H9 (cell line): ENCODE measurements at regions not wholly inside any gene's neighbourhood (a gene's known extent, or its start where the extent isn't known, plus 50 kb on each side); places are given as distances from the start of the nearest gene placed in this dataset.

Experiments
- DNase-seq: peaks from one replicate; pipeline ENCODE4 v3.0.0-alpha.2; 2017
- H2AFZ ChIP-seq: one replicate; pipeline ENCODE4 v1.6.1; 2013; ENCODE audit warnings: mild to moderate bottlenecking, low read length, control low read depth, moderate library complexity
- H2AK5ac ChIP-seq: 2 replicates; pipeline ENCODE4 v1.6.1; 2013; ENCODE audit warnings: low read length, control low read depth, mixed read lengths; ENCODE audit not compliant: insufficient read length
- H2BK120ac ChIP-seq: one replicate; pipeline ENCODE4 v1.6.1; 2013; ENCODE audit warnings: low read depth, mild to moderate bottlenecking, low read length, control low read depth, inconsistent platforms; ENCODE audit not compliant: poor library complexity, severe bottlenecking
- H2BK12ac ChIP-seq: 2 replicates; pipeline ENCODE4 v1.6.1; 2013; ENCODE audit warnings: low read length, control low read depth, mixed read lengths, low read depth; ENCODE audit not compliant: insufficient read length
- H2BK15ac ChIP-seq: 2 replicates; pipeline ENCODE4 v1.6.1; 2013; ENCODE audit warnings: low read depth, low read length, control low read depth
- H2BK20ac ChIP-seq: one replicate; pipeline ENCODE4 v1.6.1; 2013; ENCODE audit warnings: low read depth, mild to moderate bottlenecking, low read length, control low read depth, inconsistent platforms; ENCODE audit not compliant: poor library complexity, severe bottlenecking
- H2BK5ac ChIP-seq: 2 replicates; pipeline ENCODE4 v1.6.1; 2013; ENCODE audit warnings: low read length, control low read depth, mixed read lengths; ENCODE audit not compliant: insufficient read length
- H3K14ac ChIP-seq: 2 replicates; pipeline ENCODE4 v1.6.1; 2013; ENCODE audit warnings: low read length, control low read depth; ENCODE audit not compliant: insufficient read depth
- H3K18ac ChIP-seq: 2 replicates; pipeline ENCODE4 v1.6.1; 2013; ENCODE audit warnings: low read depth, mild to moderate bottlenecking, mixed read lengths, low read length, control low read depth; ENCODE audit not compliant: insufficient read length
- H3K23ac ChIP-seq: 2 replicates; pipeline ENCODE4 v1.6.1; 2013; ENCODE audit warnings: low read length, control low read depth, mixed read lengths, low read depth; ENCODE audit not compliant: insufficient read length
- H3K23me2 ChIP-seq: 2 replicates; pipeline ENCODE4 v1.6.1; 2013; ENCODE audit warnings: low read depth, mild to moderate bottlenecking, mixed read lengths, low read length, control low read depth; ENCODE audit not compliant: insufficient read length, poor library complexity, severe bottlenecking
- H3K27ac ChIP-seq: 2 replicates; pipeline ENCODE4 v1.5.1; 2013; ENCODE audit warnings: low read length, control low read depth, mixed read lengths, low read depth; ENCODE audit not compliant: insufficient read length
- H3K27me3 ChIP-seq: 2 replicates; pipeline ENCODE4 v1.6.1; 2013; ENCODE audit warnings: low read length, control low read depth, inconsistent platforms; ENCODE audit not compliant: insufficient read depth
- H3K4ac ChIP-seq: 2 replicates; pipeline ENCODE4 v1.6.1; 2013; ENCODE audit warnings: low read depth, mild to moderate bottlenecking, control low read depth, inconsistent platforms, low read length, moderate library complexity
- H3K4me1 ChIP-seq: 2 replicates; pipeline ENCODE4 v1.6.1; 2013; ENCODE audit warnings: low read length, control low read depth, inconsistent platforms; ENCODE audit not compliant: insufficient read depth
- H3K4me2 ChIP-seq: 2 replicates; pipeline ENCODE4 v1.6.1; 2013; ENCODE audit warnings: low read length, control low read depth, mixed read lengths; ENCODE audit not compliant: insufficient read length, insufficient read depth
- H3K56ac ChIP-seq: 2 replicates; pipeline ENCODE4 v1.6.1; 2013; ENCODE audit warnings: low read depth, mild to moderate bottlenecking, mixed read lengths, low read length, control low read depth; ENCODE audit not compliant: insufficient read length
- H3K79me1 ChIP-seq: 2 replicates; pipeline ENCODE4 v1.6.1; 2013; ENCODE audit warnings: low read depth, mild to moderate bottlenecking, moderate library complexity, low read length, control low read depth, inconsistent platforms; ENCODE audit not compliant: insufficient read depth, poor library complexity, severe bottlenecking
- H3K79me2 ChIP-seq: 2 replicates; pipeline ENCODE4 v1.6.1; 2013; ENCODE audit warnings: low read length, control low read depth, inconsistent platforms; ENCODE audit not compliant: insufficient read depth
- H3K9ac ChIP-seq: 2 replicates; pipeline ENCODE4 v1.6.1; 2013; ENCODE audit warnings: low read length, control low read depth, mixed read lengths; ENCODE audit not compliant: insufficient read length; ENCODE audit errors: extremely low read depth
- H3K9me3 ChIP-seq: one replicate; pipeline ENCODE4 v1.6.1; 2013; ENCODE audit warnings: low read depth, low read length, inconsistent platforms; ENCODE audit not compliant: control insufficient read depth
- H3T11ph ChIP-seq: one replicate; pipeline ENCODE4 v1.6.1; 2013; ENCODE audit warnings: mild to moderate bottlenecking, low read length, control low read depth, inconsistent platforms
- H4K20me1 ChIP-seq: one replicate; pipeline ENCODE4 v1.6.1; 2013; ENCODE audit not compliant: control insufficient read depth, insufficient read length, insufficient read depth
- H4K5ac ChIP-seq: 2 replicates; pipeline ENCODE4 v1.6.1; 2013; ENCODE audit warnings: low read depth, mild to moderate bottlenecking, mixed read lengths, low read length, control low read depth; ENCODE audit not compliant: insufficient read length
- H4K8ac ChIP-seq: replicated peaks from 2 replicates; pipeline ENCODE4 v1.6.1; 2013; ENCODE audit warnings: low read length, control low read depth, mixed read lengths, low read depth; ENCODE audit not compliant: insufficient read length
- H4K91ac ChIP-seq: 2 replicates; pipeline ENCODE4 v1.6.1; 2013; ENCODE audit warnings: low read depth, mild to moderate bottlenecking, moderate library complexity, mixed read lengths, low read length, control low read depth; ENCODE audit not compliant: insufficient read length
- H3K27ac Mint-ChIP-seq, 3 experiments: 2 replicates in 2 of 3; 3 replicates in 1 of 3; pipeline ENCODE4 v1.8.0; 2020 to 2021; ENCODE audit warnings: mixed read lengths in 3 of 3, mild to moderate bottlenecking in 1 of 3, moderate library complexity in 1 of 3
- H3K27me3 Mint-ChIP-seq: 2 replicates; pipeline ENCODE4 v1.8.0; 2021; ENCODE audit warnings: low read depth, mild to moderate bottlenecking, moderate library complexity, mixed read lengths
- H3K36me3 Mint-ChIP-seq, 3 experiments: 2 replicates in 2 of 3; 3 replicates in 1 of 3; pipeline ENCODE4 v1.8.0; 2020 to 2021; ENCODE audit warnings: low read depth in 3 of 3, mixed read lengths in 3 of 3; ENCODE audit not compliant: insufficient read depth in 1 of 3
- H3K4me1 Mint-ChIP-seq, 2 experiments: 2 replicates each; pipeline ENCODE4 v1.8.0; 2020; ENCODE audit warnings: mixed read lengths in 2 of 2
- H3K4me3 Mint-ChIP-seq, 2 experiments: 2 replicates in 1 of 2; 3 replicates in 1 of 2; pipeline ENCODE4 v1.8.0; 2020 to 2021; ENCODE audit warnings: mild to moderate bottlenecking in 2 of 2, mixed read lengths in 2 of 2, moderate library complexity in 1 of 2
- H3K9me3 Mint-ChIP-seq, 2 experiments: 2 replicates in 1 of 2; 3 replicates in 1 of 2; pipeline ENCODE4 v1.8.0; 2020; ENCODE audit warnings: mild to moderate bottlenecking in 2 of 2, mixed read lengths in 2 of 2, moderate library complexity in 1 of 2
- CTCF ChIP-seq: fragments of 200-600 bp; sonication (generic); conservative IDR thresholded peaks from 3 replicates; pipeline ENCODE4 v1.8.0; 2021; ENCODE audit warnings: antibody characterized with exemption, mild to moderate bottlenecking
- WGBS: extraction: QIAGEN DNeasy Blood & Tissue Kit; methylation state at CpG from one replicate; pipeline ENCODE4 v1.1.7; 2013; ENCODE audit warnings: missing lambda C conversion rate, low lambda C conversion rate, mixed read lengths; ENCODE audit not compliant: insufficient read length; ENCODE audit errors: extremely low coverage; 5-methylcytosine and 5-hydroxymethylcytosine counted together

DNA sequence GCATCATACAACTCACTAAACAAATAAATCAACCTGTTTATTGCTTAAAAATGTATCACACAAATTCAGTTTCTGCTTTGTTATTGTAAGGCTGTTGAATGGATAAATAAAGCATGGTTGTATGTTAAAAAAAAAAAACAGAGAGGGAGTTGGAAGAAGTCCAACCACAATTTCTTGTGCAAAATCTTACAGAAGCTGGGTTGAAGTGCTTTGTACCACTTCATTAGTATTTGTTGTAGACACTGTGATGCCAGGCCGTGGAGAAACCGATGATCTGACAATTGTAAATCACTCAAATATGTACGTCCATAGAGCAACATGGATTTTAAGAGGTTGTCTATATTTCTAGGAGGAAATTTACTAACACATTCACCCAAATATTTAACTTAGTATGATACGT, 132.6 kb upstream of the MXRA5 start:
- Histone ChIP-seq H3K79me2 (no peaks in the 10 kb centered on the region), H2BK15ac (no peak overlapping the region), H3K9me3 (no peaks in the 10 kb centered on the region), H3K4me2 (no peak overlapping the region), H3K23me2 (no peaks in the 10 kb centered on the region), H3K27me3 (no peaks in the 10 kb centered on the region), H3K9ac (no peak overlapping the region), H4K5ac (no peak overlapping the region), H2BK5ac (no peak overlapping the region), H3K4me1 (no peaks in the 10 kb centered on the region), H3K23ac (no peak overlapping the region), H2AFZ (no peak overlapping the region), H2BK12ac (no peak overlapping the region), H4K8ac (no peak overlapping the region), H3T11ph (no peak overlapping the region), H3K79me1 (no peaks in the 10 kb centered on the region), H3K14ac (no peak overlapping the region), H3K18ac (no peak overlapping the region), H2AK5ac (no peak overlapping the region), H3K56ac (no peak overlapping the region), H4K20me1 (no peaks in the 10 kb centered on the region), H2BK120ac (no peak overlapping the region), H3K4ac (no peak overlapping the region), H4K91ac (no peak overlapping the region), H2BK20ac (no peak overlapping the region), H3K27ac (no peak overlapping the region)
- Mint-ChIP-seq H3K4me1 (no peaks in the 10 kb centered on the region), H3K4me3 (no peak overlapping the region), H3K27ac (no peak overlapping the region), H3K9me3 (peaks cover 2 to 6% of the 10 kb centered on the region in 2 experiments; a peak in 4 of 5 replicates), H3K36me3 (no peaks in the 10 kb centered on the region), H3K27me3 (peaks cover 3% of the 10 kb centered on the region; the same call in 1 of the 2 replicates)
- DNase-seq, result no peak
- TF ChIP-seq CTCF, result no peak
- WGBS, result no CpG with 5 or more reads among the region's 4 CpGs
